ENCODE measurements at regions not wholly inside any gene's neighbourhood (a gene's known extent, or its start where the extent isn't known, plus 50 kb on each side); places are given as distances from the start of the nearest gene placed in this dataset.

GRCh38 chr12:24069532-24070395 lies 120.3 kb upstream of the SOX5 start:
- DNase-seq = no peak

GRCh38 chr12:24066865-24067264 lies 117.4 kb upstream of the SOX5 start:
- DNase-seq = no peak

- DNase-seq = no peak
Measured at GRCh38 chr12:24066097-24066496, 116.6 kb upstream of the SOX5 start.

- DNase-seq = no peak
Measured at GRCh38 chr12:24062642-24063245, 113.3 kb upstream of the SOX5 start.

GRCh38 chr12:24060089-24060488 lies 110.6 kb upstream of the SOX5 start:
- no peak for DNase-seq

- DNase-seq = no peak
Measured at GRCh38 chr12:24057920-24058476, 108.5 kb upstream of the SOX5 start.

GRCh38 chr12:24055747-24056146 lies 106.3 kb upstream of the SOX5 start:
- no peak for DNase-seq

- no peak for DNase-seq
Measured at GRCh38 chr12:24054416-24054815, 104.9 kb upstream of the SOX5 start.

- no peak for DNase-seq
Measured at GRCh38 chr12:24049728-24050127, 100.3 kb upstream of the SOX5 start.

GRCh38 chr12:24049101-24049500 lies 99.6 kb upstream of the SOX5 start:
- no peak for DNase-seq

GRCh38 chr12:24048446-24048845 lies 99.0 kb upstream of the SOX5 start:
- DNase-seq = no peak

- no peak for DNase-seq
Measured at GRCh38 chr12:24047326-24047725, 97.9 kb upstream of the SOX5 start.

- no peak for DNase-seq
Measured at GRCh38 chr12:24045816-24046257, 96.4 kb upstream of the SOX5 start.

GRCh38 chr12:24044941-24045703 lies 95.7 kb upstream of the SOX5 start:
- no peak for DNase-seq

GRCh38 chr12:24042651-24043050 lies 93.2 kb upstream of the SOX5 start:
- DNase-seq = no peak

- DNase-seq = no peak
Measured at GRCh38 chr12:24039113-24039525, 89.6 kb upstream of the SOX5 start.

GRCh38 chr12:24038211-24038997 lies 88.9 kb upstream of the SOX5 start:
- no peak for DNase-seq

GRCh38 chr12:24036438-24037216 lies 87.2 kb upstream of the SOX5 start:
- no peak for DNase-seq

- no peak for DNase-seq
Measured at GRCh38 chr12:24034894-24035293, 85.4 kb upstream of the SOX5 start.

GRCh38 chr12:24034160-24034559 lies 84.7 kb upstream of the SOX5 start:
- no peak for DNase-seq

- DNase-seq = no peak
Measured at GRCh38 chr12:24027352-24027751, 77.9 kb upstream of the SOX5 start.

Data from NCI-H2107 (cell line).